Thymus (tissue), 11 donors: ENCODE measurements at regions not wholly inside any gene's neighbourhood (a gene's known extent, or its start where the extent isn't known, plus 50 kb on each side); places are given as distances from the start of the nearest gene placed in this dataset.
"Not testable (repeated sequence)": the region's sequence is repeated elsewhere in the genome, so short reads cannot be mapped to it uniquely, and the experiment has no call there.

Source experiments
- DNase-seq, 9 donors: peaks; one replicate each; pipeline ENCODE4 v3.0.0-alpha.2; 2013; ENCODE audit warnings: low spot score in 9 of 9, low read depth in 6 of 9, missing footprints in 1 of 9
- H3K27ac ChIP-seq, 2 donors: one replicate each; pipeline ENCODE4 v1.5.1; 2013; ENCODE audit warnings: control low read depth in 1 of 2, low read depth in 1 of 2, low read length in 1 of 2, mild to moderate bottlenecking in 1 of 2, moderate library complexity in 1 of 2
- H3K27me3 ChIP-seq, 2 donors: one replicate each; pipeline ENCODE4 v1.5.1; 2013; ENCODE audit warnings: low read length in 1 of 2; ENCODE audit not compliant: control insufficient read depth in 2 of 2, insufficient read depth in 1 of 2
- H3K36me3 ChIP-seq, 2 donors: one replicate each; pipeline ENCODE4 v1.5.1; 2013; ENCODE audit warnings: low read length in 1 of 2, mild to moderate bottlenecking in 1 of 2, moderate library complexity in 1 of 2; ENCODE audit not compliant: control insufficient read depth in 2 of 2, insufficient read depth in 2 of 2
- H3K4me1 ChIP-seq, 2 donors: one replicate each; pipeline ENCODE4 v1.5.1; 2013; ENCODE audit warnings: low read length in 2 of 2; ENCODE audit not compliant: control insufficient read depth in 2 of 2, insufficient read depth in 2 of 2
- H3K4me3 ChIP-seq, 2 donors: one replicate each; pipeline ENCODE4 v1.5.1; 2013; ENCODE audit warnings: low read length in 2 of 2, control low read depth in 1 of 2, mild to moderate bottlenecking in 1 of 2
- H3K9me3 ChIP-seq, 2 donors: one replicate each; pipeline ENCODE4 v1.5.1; 2013; ENCODE audit warnings: low read length in 1 of 2, mild to moderate bottlenecking in 1 of 2; ENCODE audit not compliant: control insufficient read depth in 2 of 2, insufficient read depth in 1 of 2
- WGBS: extraction: QIAGEN DNeasy Blood & Tissue Kit; methylation state at CpG from one replicate; pipeline ENCODE4 v1.1.7; 2013; 5-methylcytosine and 5-hydroxymethylcytosine counted together
- donor health status: healthy.

DNA sequence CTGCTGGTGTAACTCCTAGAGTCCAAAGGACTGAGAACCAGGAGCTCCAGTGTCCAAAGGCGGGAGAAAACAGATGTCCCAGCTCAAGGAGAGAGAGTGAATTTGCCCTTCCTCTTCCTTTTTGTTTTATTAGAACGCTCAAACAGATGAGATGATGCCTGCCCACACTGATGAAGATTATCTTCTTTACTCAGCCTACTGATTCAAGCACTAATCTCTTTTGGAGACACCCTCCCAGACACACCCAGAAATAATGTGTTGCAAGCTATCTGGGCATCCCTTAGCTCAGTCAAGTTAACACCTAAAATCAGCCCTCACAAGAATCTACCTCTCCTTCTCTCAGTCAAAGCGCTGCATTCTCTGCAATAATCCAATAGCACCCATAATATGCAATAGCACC lies 78.2 kb upstream of the BCL2L14 start:
- H3K4me1 ChIP-seq = no peaks in the 10 kb centered on the region
- H3K4me3 ChIP-seq = no peak overlapping the region
- no peaks in the 10 kb centered on the region for H3K27me3 ChIP-seq
- no peaks in the 10 kb centered on the region for H3K9me3 ChIP-seq
- no peaks in the 10 kb centered on the region for H3K36me3 ChIP-seq
- no peak overlapping the region for H3K27ac ChIP-seq
- DNase-seq = no peak
- 94% methylated on average over 3 of the region's 3 CpGs for WGBS

DNA sequence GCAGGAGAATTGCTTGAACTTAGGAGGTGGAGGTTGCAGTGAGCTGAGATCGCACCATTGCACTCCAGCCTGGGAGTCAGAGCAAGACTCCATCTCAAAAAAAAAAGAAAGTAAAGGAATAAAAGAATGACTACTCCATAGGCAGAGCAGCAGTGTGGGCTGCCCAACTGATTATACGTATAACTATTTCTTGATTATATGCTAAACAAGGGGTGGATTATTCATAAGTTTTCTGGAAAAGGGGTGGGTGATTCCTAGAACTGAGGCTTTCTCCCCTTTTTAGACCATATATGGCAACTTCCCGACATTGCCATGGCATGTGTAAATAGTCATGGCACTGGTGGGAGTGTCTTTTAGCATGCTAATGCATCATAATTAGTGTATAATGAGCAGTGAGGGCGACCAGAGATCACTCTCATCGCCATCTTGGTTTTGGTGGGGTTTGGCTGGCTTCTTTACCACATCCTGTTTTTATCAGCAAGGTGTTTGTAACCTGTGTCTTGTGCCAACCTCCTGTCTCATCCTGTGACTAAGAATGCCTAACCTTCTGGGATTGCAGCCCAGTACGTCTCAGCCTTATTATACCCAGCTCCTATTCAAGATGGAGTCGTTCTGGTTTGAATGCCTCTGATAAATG lies 72.3 kb upstream of the BCL2L14 start:
- DNase-seq, H3K27ac ChIP-seq: not testable (repeated sequence)
- WGBS = 78% methylated on average over 7 of the region's 7 CpGs

DNA sequence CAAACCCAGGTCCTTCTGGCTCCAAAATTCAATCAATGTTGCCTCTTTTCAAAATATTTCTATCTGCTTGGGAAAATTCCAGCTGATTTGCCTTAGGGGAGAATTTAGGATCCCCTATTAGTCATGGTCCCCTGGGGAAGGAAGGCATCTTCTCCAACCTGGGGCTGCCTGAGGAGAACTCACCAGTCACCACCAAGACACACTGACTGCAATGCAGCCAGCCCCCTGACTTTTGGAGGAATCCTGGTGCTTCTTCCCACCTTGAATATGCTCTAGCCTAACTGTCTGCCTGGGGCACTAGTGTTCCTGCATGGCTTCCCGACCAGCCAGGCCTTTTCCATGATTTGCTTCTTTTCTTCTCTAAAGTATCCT lies 71.8 kb upstream of the BCL2L14 start:
- 100% methylated on average over 1 of the region's 1 CpG for WGBS
- Histone ChIP-seq H3K27ac (no peak overlapping the region), H3K36me3 (no peaks in the 10 kb centered on the region), H3K27me3 (no peaks in the 10 kb centered on the region), H3K4me1 (peaks cover 2 to 7% of the 10 kb centered on the region in 2 donors), H3K4me3 (no peak overlapping the region), H3K9me3 (no peaks in the 10 kb centered on the region)
- DNase-seq = no peak

More for the DNA sequence above, 72.3 kb upstream of the BCL2L14 start:
- H3K4me3 ChIP-seq, H3K36me3 ChIP-seq, H3K27me3 ChIP-seq, H3K4me1 ChIP-seq, H3K9me3 ChIP-seq: not testable (repeated sequence)

DNA sequence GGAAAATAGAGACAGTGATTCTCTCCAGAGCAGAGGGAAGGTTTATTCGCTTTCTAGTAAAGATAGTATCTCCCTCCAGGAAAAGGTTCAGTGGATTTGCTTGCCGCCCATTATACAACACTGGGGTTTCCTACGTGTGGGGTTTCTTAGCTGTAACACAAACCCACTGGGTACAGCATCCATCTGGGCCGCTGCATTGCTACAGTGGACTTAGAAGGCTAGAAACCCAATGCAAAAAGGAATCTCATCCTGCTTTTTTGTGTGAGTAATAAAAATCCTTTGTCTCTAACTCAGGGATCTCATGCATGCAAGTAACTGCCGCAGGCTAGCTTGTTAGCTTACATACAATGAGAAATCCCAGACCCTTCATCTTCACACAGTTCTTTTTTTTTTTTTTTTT lies 67.1 kb upstream of the BCL2L14 start:
- H3K9me3 ChIP-seq = no peaks in the 10 kb centered on the region

DNA sequence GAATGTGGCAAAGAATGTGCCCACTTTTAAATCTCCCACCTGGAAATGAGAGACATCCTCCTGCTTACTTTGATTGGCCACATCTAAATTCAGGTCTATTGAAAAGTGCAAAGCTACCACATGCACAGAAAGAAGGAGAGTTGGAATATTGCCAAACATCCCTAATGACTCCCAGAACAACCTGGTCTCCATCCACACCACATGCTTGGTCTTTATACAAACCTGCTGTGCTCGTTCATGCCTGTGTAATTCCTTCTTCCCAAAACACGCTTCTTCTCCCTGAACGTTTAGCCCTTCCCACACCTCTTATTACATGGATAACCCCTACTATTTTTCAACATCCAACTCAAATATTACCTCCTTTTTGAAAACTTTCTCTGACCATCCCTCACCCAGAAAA lies 66.2 kb upstream of the BCL2L14 start:
- Histone ChIP-seq H3K27ac (no peak overlapping the region), H3K36me3 (no peaks in the 10 kb centered on the region), H3K27me3 (no peaks in the 10 kb centered on the region), H3K4me1 (peaks cover 22 to 26% of the 10 kb centered on the region in 2 donors), H3K4me3 (no peak overlapping the region), H3K9me3 (no peaks in the 10 kb centered on the region)
- no peak for DNase-seq
- WGBS = 99% methylated on average over 3 of the region's 3 CpGs

More for the DNA sequence above, 67.1 kb upstream of the BCL2L14 start:
- no peak for DNase-seq
- Histone ChIP-seq H3K4me3 (no peak overlapping the region), H3K4me1 (peaks cover 17 to 20% of the 10 kb centered on the region in 2 donors), H3K27ac (no peak overlapping the region), H3K36me3 (no peaks in the 10 kb centered on the region), H3K27me3 (no peaks in the 10 kb centered on the region)
- WGBS = 98% methylated on average over 5 of the region's 5 CpGs

DNA sequence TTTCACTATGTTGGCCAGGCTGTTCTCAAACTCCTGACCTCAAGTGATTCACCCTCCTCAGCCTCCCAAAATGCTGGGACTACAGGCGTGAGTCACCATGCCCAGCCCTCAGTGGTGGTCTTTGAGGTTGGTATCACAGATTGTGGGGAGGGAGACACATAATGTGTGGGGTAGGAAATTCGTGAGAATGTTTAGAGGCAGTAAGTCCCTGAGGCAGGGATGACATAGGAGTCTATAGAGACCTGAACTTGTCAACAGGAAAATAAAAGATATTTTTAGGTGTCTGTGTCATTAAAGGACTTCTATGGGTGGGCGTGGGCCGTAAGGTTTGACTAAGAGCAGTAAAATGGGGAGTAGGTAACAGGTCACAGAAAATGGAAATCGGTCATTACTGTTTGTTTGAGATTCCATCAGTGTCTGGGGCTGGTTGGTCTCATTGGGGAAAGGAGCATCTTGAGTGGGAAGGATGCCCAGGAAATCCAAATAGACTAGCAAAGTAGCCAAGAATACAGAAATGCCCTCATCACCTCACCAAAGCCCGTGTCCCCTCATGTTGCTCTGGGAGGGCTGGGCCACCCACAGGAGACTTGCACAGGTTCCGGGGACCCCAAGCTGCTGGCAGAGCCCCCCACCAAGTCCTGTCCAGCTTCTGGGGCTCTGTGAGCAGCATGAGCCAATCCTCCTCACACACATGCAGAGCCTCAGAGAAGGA lies 63.6 kb upstream of the BCL2L14 start:
- no peaks in the 10 kb centered on the region for H3K27me3 ChIP-seq
- no peaks in the 10 kb centered on the region for H3K36me3 ChIP-seq
- no peak overlapping the region for H3K27ac ChIP-seq
- H3K4me1 ChIP-seq = peaks cover 34 to 49% of the 10 kb centered on the region in 2 donors
- no peak overlapping the region for H3K4me3 ChIP-seq
- no peaks in the 10 kb centered on the region for H3K9me3 ChIP-seq
- WGBS = 88% methylated on average over 7 of the region's 7 CpGs
- DNase-seq = no peak

DNA sequence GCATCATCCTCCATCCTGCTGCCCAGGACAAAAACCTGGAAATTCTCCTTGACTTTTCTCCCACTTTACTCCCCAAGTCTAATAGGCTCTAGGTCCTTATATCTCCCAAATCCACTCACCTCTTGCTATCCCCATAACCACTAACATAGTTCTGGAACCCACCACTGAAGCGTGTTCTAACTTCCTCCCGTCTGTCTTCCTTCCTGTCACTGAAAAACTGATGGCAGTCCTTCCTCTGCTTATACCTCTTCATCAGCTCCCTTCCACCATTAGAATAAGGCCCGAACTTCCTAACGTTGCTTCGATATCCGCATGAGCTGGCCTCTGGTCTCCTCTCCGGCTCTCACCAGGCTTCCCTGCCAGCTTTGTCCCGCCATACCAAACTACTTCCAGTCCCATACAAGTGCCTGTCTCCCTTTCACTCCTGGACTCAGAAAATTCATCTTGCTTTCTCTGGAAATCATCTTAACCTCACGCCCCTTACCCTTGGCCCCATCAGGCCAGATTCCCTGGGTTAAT lies 63.0 kb upstream of the BCL2L14 start:
- Histone ChIP-seq H3K27me3 (no peaks in the 10 kb centered on the region), H3K27ac (peak overlapping the region in 1 of 2 donors; percentile 36), H3K36me3 (no peaks in the 10 kb centered on the region), H3K9me3 (no peaks in the 10 kb centered on the region), H3K4me1 (peaks cover 34 to 51% of the 10 kb centered on the region in 2 donors), H3K4me3 (no peak overlapping the region)
- WGBS = 79% methylated on average over 9 of the region's 9 CpGs
- peak in 1 of 9 donors; percentile 60 for DNase-seq

DNA sequence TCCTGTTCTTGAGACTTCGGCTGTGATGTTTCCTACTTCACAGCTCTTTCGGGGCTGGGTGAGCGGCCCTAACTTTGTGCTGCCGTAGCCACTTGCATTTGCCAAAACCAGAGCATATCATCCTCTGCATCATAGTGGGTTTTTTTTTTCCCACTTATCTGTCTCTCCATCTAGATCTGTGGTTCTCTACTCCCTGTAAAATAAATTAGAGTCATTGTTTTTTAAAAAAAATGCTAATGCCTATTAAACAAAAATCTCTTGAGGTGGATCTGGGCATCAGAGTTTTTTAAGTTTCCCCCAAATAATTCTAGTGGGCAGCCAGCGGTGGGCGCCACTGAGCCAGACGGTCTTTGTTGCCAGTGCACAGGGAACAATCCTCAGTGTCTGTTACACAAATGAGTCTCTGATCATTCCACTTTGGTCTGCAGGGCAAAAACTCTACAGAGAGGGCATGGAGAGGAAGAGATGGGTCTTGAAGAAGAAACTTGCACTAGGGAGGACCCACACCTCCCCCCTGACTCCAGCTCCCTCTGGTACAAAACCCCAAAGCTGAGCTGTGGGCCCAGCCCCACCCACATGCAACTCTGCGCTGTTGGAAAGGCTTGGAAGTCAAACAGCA lies 62.4 kb upstream of the BCL2L14 start:
- peak overlapping the region; percentile 36 to 71 for H3K27ac ChIP-seq
- 49% methylated on average over 8 of the region's 8 CpGs for WGBS
- no peak overlapping the region for H3K4me3 ChIP-seq
- H3K27me3 ChIP-seq = no peaks in the 10 kb centered on the region
- H3K9me3 ChIP-seq = no peaks in the 10 kb centered on the region
- H3K4me1 ChIP-seq = peaks cover 34 to 50% of the 10 kb centered on the region in 2 donors
- peak in 1 of 9 donors; percentile 57 for DNase-seq
- H3K36me3 ChIP-seq = no peaks in the 10 kb centered on the region
